ENCODE measurements at regions not wholly inside any gene's neighbourhood (a gene's known extent, or its start where the extent isn't known, plus 50 kb on each side); places are given as distances from the start of the nearest gene placed in this dataset.

GRCh38 chr16:85202631-85203461, 90.6 kb upstream of the CIBAR2 start:
- no peak for TF ChIP-seq CTCF (IDR thresholded peaks at IDR 0.05)
- TF ChIP-seq POLR2A (IDR thresholded peaks at IDR 0.05) = no peak

Data from thyroid gland (tissue), 4 donors.